ENCODE measurements at regions not wholly inside any gene's neighbourhood (a gene's known extent, or its start where the extent isn't known, plus 50 kb on each side); places are given as distances from the start of the nearest gene placed in this dataset.

- TF ChIP-seq CTCF (IDR thresholded peaks at IDR 0.05; ENCODE audit: insufficient read depth, low read length) (no peak), REST (IDR thresholded peaks at IDR 0.05; ENCODE audit: insufficient replicate concordance, low read depth) (no peak), POLR2AphosphoS5 (IDR thresholded peaks at IDR 0.05; ENCODE audit: low read depth) (no peak)
Measured at GRCh38 chr14:76938092-76938500, 90.4 kb downstream of the IRF2BPL start.
